T follicular helper cell (primary cell): ENCODE measurements at regions not wholly inside any gene's neighbourhood (a gene's known extent, or its start where the extent isn't known, plus 50 kb on each side); places are given as distances from the start of the nearest gene placed in this dataset.

Experiments
- DNase-seq: peaks from one replicate; pipeline ENCODE4 v3.0.0-alpha.2; 2020; ENCODE audit warnings: low read depth

- peak; percentile 58 for DNase-seq
Observed at GRCh38 chr15:66946578-66947164, 118.7 kb upstream of the SMAD3 start.

DNA sequence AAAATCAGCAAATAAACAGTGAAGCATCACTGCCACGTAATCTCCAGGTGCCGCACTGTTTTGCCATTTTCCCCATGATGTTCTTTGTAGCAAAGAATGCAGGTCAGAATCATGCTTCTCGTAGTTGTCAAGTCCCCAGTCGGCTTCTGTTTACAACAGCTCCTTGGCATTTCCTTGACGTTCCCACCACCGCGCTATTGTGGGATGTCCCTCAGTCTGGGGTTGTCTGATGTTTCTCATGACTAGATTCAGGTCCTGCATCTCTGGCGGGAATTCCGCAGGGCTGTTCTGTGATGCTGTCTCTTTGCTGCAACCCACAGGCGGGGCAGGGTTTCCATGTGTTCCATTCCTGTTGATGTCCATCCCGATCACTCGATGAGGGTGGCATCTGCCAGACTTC, 117.9 kb upstream of the SMAD3 start:
- DNase-seq: no peak

DNA sequence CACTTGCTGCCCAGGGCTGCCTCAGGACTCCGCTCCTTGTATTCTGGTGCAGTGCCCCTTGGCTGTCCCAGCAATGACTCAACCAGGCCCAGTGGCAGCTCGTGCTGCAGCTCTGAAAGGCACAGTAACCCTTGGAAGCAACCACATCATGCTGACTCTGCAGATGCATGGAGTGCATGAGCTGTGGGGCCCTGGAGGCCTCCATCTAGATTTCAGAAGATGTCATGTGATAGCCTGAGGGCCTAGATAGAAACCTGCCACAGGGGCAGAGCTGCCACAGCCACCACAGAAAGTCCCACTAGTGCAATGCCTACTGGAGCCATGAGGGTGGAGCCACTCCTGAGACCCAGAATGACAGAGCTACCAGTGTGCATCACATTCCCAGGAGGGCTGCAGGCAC, 117.1 kb upstream of the SMAD3 start:
- DNase-seq: no peak

DNA sequence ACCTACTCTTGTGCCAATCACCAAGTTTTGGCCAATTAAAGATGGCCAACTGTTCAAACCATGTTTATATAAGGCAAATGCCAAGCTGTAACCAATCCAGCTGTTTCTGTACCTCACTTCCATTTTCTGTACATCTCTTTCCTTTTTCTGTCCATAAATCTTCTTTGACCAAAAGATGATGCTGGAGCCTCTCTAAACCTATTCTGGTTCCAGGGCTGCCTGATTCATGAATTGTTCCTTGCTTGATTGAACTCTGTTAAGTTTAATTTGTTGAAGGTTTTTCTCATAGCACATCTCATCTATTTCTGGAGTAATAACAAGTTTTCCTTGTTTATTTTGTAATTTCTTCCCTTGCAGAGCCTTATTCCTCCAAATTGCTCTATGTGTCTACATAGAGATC, 115.3 kb upstream of the SMAD3 start:
- DNase-seq: no peak

DNA sequence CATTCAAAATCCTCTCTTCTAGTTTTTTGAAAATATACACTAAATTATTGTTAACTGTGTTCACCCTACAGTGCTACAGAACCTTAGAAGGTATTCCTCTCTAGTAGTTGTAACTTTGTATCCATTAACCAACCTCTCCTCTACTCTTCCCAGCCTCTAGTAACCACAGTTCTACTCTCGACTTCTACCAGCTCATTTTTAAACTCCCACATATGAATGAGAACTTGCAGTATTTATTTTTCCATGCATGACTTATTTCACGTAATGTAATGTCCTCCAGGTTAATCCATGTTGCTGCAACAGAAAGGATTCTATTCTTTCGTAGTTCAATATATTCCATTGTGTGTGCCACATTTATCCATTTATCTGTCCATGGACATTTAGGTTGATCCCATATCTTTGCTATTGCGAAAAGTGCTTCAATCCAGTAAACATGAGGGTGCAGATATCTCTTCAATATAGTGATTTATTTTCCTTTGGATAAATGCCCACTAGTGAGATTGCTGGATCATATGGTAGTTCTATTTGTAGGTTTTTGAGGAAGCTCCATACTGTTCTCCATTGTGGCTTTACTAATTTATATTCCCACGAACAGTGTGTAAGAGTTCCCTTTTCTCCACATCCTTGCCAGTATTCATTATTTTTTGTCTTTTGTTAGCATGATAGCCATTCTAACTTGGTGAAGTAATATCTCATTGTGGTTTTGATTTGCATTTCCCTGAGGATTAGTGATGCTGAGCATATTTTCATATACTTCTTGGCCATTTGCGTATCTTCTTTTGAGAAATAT, 113.7 kb upstream of the SMAD3 start:
- DNase-seq: no peak

DNA sequence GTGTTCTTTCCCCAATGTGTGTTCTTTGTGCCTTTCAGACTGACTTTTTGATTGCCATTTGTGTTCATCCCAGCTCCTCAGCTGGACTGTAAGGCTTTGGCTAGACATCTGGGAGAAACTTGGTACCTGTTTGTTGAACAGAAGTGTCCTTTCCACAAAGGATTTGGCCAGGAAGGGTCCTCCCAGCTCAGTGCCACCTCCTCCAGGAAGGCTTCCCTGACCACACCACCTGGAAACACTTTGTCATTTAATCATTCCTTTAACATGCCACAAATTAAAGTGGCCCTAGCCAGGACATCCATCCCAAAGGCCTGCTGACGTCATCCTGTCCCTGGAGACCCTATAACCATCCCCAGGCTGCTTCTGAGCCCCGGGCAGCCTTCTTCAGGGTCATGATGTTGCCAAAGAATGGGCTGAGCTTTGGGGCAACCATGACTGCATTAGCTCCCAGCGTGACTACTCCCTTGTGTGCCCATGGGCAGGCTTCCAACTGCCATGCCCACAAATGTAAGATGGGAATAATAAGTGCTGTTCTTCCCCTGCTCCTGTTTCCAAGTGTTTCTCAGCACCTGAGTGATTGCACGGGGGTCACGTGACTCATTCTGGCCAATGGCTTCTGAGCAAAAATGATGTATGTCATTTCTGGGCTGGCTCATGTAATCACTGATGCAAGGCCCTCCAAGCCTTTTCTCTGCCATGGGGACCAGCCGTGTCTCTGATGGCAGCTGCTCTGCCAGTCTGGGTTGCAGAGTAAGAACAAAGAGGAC, 112.5 kb upstream of the SMAD3 start:
- DNase-seq: no peak

GRCh38 chr15:66953523-66954229, 111.7 kb upstream of the SMAD3 start:
- no peak for DNase-seq

DNA sequence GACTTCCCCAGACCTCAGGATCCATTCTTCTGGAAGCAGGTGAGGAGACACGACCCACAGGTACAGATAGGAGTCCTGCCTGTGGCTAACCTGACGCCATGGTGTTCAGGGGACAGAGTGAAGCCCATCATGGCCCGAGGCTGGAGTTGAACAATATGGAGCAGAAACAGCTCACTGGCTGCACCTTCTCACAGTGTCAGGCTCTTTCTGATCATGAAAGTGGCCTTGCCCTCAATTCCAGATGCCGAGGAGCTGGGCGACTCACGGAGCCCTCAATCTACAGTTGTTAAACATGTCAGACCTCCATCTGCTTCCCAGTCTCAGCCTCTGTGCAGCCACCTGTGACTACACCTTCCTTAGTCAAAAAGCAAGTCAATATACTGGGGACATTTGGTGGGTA, 110.8 kb upstream of the SMAD3 start:
- DNase-seq: no peak

DNA sequence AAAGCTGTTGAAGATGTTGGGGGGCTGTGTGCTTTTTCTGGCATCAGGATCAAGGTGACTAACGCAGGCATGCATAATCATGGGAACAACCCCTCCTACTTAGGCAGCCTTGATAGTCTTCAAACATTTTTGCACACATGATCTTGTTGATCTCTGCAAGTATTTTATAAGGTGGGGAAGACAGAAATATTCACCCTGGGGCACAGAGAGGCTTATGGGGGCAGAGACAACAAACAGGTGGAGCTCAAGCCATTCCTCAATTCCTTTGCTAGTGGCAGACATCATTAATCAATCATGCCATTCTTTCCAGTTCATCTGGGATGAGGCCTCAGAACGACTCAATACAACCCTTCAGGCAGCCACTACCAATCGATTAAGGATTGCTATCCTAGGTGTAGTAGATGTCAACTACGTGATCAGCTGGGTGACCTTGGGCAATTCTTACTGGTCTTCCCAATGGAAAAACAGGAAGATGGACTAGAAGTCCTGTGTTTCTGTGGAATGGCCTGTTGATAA, 110.3 kb upstream of the SMAD3 start:
- DNase-seq: no peak

DNA sequence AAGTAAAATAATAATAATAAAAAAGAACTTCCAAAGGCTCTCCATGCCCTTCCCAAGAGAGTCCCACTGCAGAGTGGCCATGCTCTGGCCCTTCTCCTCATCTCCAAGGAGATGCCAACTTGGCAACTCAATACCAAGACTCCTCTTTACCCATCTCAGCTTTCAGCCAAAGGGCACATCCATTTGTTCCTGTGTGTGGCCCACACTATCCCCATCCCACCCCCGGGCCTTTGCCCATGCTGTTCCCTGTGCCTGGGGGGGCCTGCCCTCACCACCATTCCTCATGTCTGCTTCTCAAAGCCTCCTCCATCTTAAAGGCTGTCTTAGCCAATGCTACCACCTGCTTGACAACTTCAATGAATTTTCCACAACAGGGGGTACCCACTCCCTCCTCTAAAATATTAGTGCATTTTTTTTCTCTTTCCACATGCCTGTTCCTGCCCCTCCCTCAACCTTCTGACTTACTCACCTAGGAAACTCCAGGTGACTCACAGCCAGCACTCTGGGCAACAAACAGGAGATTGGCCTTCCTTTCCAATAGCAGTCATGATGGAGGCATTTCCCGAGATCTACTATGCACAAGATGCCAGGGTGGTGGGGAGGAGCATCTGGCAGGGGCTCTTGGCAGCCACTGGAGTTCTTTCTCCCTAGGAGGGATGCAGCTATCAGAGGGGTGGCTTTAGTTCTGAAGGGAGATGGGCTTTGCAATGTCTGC, 109.4 kb upstream of the SMAD3 start:
- DNase-seq: no peak

GRCh38 chr15:66956672-66957430, 108.6 kb upstream of the SMAD3 start:
- no peak for DNase-seq

DNA sequence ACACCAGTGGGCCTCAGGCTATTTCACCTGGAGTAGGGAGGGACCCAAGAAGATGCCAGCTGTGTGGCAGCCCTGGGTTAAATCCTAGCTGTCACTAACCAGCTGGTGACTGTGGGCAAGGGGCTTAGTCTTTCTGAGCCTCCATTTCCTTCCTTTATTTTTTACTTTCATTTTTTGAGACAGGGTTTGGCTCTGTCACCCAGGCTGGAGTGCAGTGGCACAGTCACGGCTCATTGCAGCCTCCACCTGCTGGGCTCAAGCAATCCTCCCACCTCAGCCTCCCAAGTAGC, 108.0 kb upstream of the SMAD3 start:
- no peak for DNase-seq

GRCh38 chr15:66959066-66959465, 106.3 kb upstream of the SMAD3 start:
- no peak for DNase-seq

GRCh38 chr15:66959875-66960274, 105.5 kb upstream of the SMAD3 start:
- DNase-seq: no peak

- DNase-seq: no peak
Observed at GRCh38 chr15:66960519-66960918, 104.9 kb upstream of the SMAD3 start.

GRCh38 chr15:66961407-66961884, 104.0 kb upstream of the SMAD3 start:
- DNase-seq: no peak

DNA sequence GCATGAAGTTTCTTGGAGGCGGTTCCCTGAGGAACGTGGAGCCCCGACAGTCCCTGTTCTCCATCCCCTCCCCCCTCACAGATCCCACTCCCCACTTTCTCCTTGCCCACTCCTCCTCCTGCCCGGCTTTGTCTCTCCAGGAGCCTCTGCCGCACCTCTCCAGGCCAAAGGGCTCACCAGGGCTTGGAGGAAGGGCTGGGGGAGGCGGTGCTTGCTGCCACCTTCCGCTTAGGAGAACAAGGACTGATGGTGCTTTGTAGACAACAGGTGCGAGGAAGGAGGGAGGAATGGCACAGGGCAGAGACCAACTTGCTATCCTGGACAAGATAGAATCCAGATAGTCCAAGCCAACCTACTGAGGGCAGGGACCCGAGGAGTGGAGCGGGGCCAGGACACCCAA, 103.5 kb upstream of the SMAD3 start:
- no peak for DNase-seq

- DNase-seq: no peak
Observed at GRCh38 chr15:66962522-66962921, 102.9 kb upstream of the SMAD3 start.

GRCh38 chr15:66963084-66963483, 102.3 kb upstream of the SMAD3 start:
- no peak for DNase-seq

DNA sequence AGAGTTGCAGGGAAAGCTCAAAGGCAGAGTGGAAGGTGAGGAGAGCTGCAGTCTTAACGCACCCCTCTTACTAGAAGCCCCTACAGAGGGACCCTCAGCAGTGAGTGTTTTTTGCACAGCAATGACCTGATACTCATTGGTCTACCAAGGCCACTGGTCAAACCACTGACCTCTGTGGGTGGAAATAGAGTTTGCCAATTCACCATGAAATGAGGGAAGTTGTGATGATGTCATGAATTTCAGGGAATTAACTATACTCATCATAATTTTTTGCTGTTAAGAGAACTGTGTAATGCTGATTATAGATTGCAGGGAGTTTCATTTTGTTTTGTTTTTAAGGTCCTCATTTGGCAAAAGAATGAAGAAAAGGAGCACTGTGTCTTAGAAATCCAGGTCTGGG, 101.7 kb upstream of the SMAD3 start:
- DNase-seq: no peak
